Keratinocyte (primary cell): ENCODE measurements at regions not wholly inside any gene's neighbourhood (a gene's known extent, or its start where the extent isn't known, plus 50 kb on each side); places are given as distances from the start of the nearest gene placed in this dataset.

Experiments used
- CTCF ChIP-seq, 3 experiments: IDR thresholded peaks in 1 of 3; conservative IDR thresholded peaks in 1 of 3; optimal IDR thresholded peaks in 1 of 3; 2 replicates in 2 of 3; 3 replicates in 1 of 3; pipeline versions ENCODE3 to v1.5.1; 2011; ENCODE audit warnings: low read length in 3 of 3, mild to moderate bottlenecking in 3 of 3, moderate library complexity in 2 of 3, control low read depth in 1 of 3, inconsistent platforms in 1 of 3; ENCODE audit not compliant: insufficient read depth in 2 of 3; ENCODE audit errors: extremely low read depth in 1 of 3
- EZH2 ChIP-seq: IDR thresholded peaks from one replicate; pipeline ENCODE4 v1.6.1; 2012; ENCODE audit warnings: inconsistent platforms, mild to moderate bottlenecking, low read length, moderate library complexity

- TF ChIP-seq CTCF (optimal IDR thresholded peaks at IDR 0.05 in 1 of 3, IDR thresholded peaks at IDR 0.05 in 1 of 3, conservative IDR thresholded peaks at IDR 0.05 in 1 of 3; ENCODE audit: extremely low read depth in 1 of 3, insufficient read depth in 2 of 3, low read length in 3 of 3) (no peak), EZH2 (no peak)
Observed at GRCh38 chr4:20621476-20621875, 78.8 kb upstream of the PACRGL start.
